ENCODE measurements at regions not wholly inside any gene's neighbourhood (a gene's known extent, or its start where the extent isn't known, plus 50 kb on each side); places are given as distances from the start of the nearest gene placed in this dataset.

DNA sequence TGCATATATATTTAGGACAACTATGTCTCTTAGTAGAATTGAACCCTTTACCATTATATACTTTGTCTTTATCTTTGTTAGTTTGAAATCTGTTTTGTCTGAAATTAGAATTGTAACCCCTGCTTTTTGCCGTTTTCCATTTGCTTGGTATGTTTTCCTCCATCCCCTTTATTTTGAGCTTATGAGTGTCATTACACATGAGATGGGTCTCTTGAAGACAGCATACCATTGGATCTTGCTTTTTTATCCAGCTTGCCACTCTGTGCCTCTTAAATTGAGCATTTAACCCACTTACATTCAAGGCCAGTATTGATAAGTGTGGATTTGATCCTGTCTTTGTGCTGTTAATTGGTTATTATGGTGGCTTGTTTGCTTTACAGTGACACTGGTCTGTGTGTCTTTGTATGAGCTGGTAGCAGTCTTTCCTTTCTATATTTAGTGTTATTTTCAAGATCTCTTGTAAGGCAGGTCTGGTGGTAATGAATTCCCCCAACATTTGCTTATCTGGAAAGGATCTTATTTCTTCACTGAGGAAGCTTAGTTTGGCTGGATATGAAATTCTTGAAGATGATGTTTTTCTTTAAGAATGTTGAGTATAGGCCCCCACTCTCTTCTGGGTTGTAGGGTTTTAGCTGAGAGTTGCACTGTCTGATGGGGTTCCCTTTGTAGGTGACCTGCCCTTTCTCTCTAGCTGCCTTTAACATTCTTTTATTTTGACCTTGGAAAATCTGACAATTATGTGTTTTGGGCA, 149.5 kb downstream of the AHR start:
- no peak for TF ChIP-seq CTCF (conservative IDR thresholded peaks at IDR 0.05; ENCODE audit: low read length)
- no peak for TF ChIP-seq EZH2phosphoT487 (IDR thresholded peaks at IDR 0.05; ENCODE audit: borderline replicate concordance, low read depth, low read length)

Data from OCI-LY7 (cell line).